ENCODE measurements at regions not wholly inside any gene's neighbourhood (a gene's known extent, or its start where the extent isn't known, plus 50 kb on each side); places are given as distances from the start of the nearest gene placed in this dataset.

DNA sequence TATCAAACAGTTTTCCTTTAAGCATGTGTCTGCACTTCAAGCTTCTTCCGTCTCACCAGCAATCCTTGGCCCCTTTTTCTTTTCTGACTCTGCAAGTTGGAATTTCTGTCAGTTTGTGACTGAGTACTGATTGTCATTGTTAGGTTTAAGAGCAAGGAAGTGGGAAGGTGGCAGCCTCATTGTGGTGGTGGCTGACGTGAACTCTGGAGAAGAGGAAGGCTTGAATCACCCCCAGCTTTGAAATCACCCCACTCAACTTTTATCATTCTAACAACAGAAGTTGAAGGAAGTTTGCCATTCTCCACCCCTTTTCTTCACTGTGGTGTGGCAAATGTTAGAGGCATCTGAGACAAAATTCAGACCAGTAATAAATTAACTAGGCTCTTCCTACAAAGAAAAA is 231.6 kb upstream of the AGTR1 start:
- DNase-seq (ENCODE audit: low spot score) = no peak
- no peak for ATAC-seq (ENCODE audit: low FRiP score)
- TF ChIP-seq CTCF (IDR thresholded peaks at IDR 0.05) = no peak

- DNase-seq (ENCODE audit: low spot score) (no peak), ATAC-seq (ENCODE audit: low FRiP score) (no peak)
- TF ChIP-seq CTCF (IDR thresholded peaks at IDR 0.05) = no peak
Observed at GRCh38 chr3:148466980-148467740, 230.5 kb upstream of the AGTR1 start.

DNA sequence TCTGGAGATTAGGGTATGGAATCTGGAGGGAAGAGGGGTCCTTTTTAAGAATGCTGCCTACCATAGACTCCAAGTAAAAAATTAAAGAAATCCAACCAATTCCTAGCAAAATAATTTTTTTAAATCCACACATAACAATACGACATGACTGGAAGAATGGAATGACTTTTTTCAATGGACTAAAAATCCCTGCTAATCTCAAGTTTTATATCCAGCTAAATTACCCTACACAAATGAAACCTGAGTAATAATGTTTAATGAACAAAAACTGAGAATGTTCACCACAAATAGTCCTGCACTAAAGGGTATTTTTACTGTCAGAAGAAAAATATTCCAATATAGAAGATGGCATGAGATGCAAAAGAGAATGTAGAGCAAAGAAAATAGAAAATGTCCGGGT is 220.3 kb upstream of the AGTR1 start:
- DNase-seq (ENCODE audit: low spot score) (no peak), ATAC-seq (ENCODE audit: low FRiP score) (no peak)
- TF ChIP-seq CTCF (IDR thresholded peaks at IDR 0.05) = no peak

GRCh38 chr3:148493631-148494030 is 204.1 kb upstream of the AGTR1 start:
- no peak for TF ChIP-seq CTCF (IDR thresholded peaks at IDR 0.05)
- DNase-seq (ENCODE audit: low spot score) (no peak), ATAC-seq (ENCODE audit: low FRiP score) (no peak)

- TF ChIP-seq CTCF (IDR thresholded peaks at IDR 0.05) = no peak
- DNase-seq (ENCODE audit: low spot score) (no peak), ATAC-seq (ENCODE audit: low FRiP score) (no peak)
Observed at GRCh38 chr3:148494451-148494850, 203.3 kb upstream of the AGTR1 start.

DNA sequence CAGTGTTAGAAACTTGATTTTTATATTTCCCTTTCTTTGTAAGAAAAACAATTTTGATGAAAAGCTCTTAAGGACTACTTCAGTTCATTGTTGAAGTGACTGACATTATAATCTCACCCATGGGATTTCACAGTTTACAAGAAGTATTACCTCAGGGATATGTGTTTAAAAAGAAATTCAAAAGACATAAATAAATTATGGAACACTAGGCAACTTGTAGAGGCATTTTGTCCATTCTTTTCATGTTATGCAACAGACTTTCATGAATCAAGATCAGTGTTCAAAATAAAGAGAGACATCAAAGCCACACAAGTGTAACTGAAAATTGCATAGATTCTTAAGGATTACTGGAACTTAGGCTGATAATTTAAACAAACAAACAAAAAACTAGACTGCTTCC is 196.8 kb upstream of the AGTR1 start:
- DNase-seq (ENCODE audit: low spot score) (no peak), ATAC-seq (ENCODE audit: low FRiP score) (no peak)
- TF ChIP-seq CTCF (IDR thresholded peaks at IDR 0.05) = no peak

DNA sequence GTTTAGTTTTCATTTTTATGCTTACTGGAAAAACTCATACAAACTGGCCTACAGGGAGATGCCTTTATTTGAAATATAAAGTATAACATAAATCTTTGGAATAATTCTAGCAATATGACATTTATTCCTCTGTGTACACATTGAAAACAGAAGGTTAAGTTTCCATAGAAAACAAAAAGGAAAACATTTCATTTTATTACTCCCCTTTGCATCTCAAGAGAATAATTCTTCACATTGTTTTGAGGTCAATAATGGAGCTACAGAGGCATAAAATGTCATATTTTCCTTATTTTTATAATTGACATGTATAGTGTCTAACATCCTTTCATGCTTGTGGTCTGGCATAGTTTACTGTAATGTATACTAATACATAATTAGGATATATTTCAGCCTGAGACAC is 187.6 kb upstream of the AGTR1 start:
- DNase-seq (ENCODE audit: low spot score) (no peak), ATAC-seq (ENCODE audit: low FRiP score) (no peak)
- TF ChIP-seq CTCF (IDR thresholded peaks at IDR 0.05) = no peak
